ENCODE measurements at regions not wholly inside any gene's neighbourhood (a gene's known extent, or its start where the extent isn't known, plus 50 kb on each side); places are given as distances from the start of the nearest gene placed in this dataset.

GRCh38 chr3:16739541-16740105 lies 134.4 kb upstream of the DAZL start:
- Histone ChIP-seq H3K36me3 (ENCODE audit: insufficient read depth, low read length) (no peaks in the 10 kb centered on the region), H3K9me3 (ENCODE audit: control insufficient read depth in 1 of 2, insufficient read depth in 1 of 2, low read length in 2 of 2) (no peaks in the 10 kb centered on the region), H3K27ac (ENCODE audit: low read depth in 1 of 2, low read length in 2 of 2) (no peak overlapping the region), H3K27me3 (ENCODE audit: control insufficient read depth in 1 of 2, insufficient read depth in 2 of 2, low read length in 2 of 2) (no peaks in the 10 kb centered on the region), H3K4me1 (ENCODE audit: insufficient read depth, low read length) (no peaks in the 10 kb centered on the region), H3K4me3 (ENCODE audit: low read length) (no peak overlapping the region)
- ChIA-PET POLR2A (no interaction called here), CTCF (no interaction called here)
- Mint-ChIP-seq H3K9me3 (peaks cover 7% of the 10 kb centered on the region), H3K27ac (no peak overlapping the region), H3K36me3 (ENCODE audit: low read depth) (no peaks in the 10 kb centered on the region), H3K27me3 (no peaks in the 10 kb centered on the region), H3K4me1 (ENCODE audit: low read depth) (no peaks in the 10 kb centered on the region), H3K4me3 (no peak overlapping the region)
- ATAC-seq (ENCODE audit: poor library complexity) = no peak
- no peak for DNase-seq
- intact Hi-C loops (cut with DNase I, micrococcal nuclease) = no loop called here
- TF ChIP-seq, protein P1, sequence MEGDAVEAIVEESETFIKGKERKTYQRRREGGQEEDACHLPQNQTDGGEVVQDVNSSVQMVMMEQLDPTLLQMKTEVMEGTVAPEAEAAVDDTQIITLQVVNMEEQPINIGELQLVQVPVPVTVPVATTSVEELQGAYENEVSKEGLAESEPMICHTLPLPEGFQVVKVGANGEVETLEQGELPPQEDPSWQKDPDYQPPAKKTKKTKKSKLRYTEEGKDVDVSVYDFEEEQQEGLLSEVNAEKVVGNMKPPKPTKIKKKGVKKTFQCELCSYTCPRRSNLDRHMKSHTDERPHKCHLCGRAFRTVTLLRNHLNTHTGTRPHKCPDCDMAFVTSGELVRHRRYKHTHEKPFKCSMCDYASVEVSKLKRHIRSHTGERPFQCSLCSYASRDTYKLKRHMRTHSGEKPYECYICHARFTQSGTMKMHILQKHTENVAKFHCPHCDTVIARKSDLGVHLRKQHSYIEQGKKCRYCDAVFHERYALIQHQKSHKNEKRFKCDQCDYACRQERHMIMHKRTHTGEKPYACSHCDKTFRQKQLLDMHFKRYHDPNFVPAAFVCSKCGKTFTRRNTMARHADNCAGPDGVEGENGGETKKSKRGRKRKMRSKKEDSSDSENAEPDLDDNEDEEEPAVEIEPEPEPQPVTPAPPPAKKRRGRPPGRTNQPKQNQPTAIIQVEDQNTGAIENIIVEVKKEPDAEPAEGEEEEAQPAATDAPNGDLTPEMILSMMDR (IDR thresholded peaks at IDR 0.05) = no peak

DNA sequence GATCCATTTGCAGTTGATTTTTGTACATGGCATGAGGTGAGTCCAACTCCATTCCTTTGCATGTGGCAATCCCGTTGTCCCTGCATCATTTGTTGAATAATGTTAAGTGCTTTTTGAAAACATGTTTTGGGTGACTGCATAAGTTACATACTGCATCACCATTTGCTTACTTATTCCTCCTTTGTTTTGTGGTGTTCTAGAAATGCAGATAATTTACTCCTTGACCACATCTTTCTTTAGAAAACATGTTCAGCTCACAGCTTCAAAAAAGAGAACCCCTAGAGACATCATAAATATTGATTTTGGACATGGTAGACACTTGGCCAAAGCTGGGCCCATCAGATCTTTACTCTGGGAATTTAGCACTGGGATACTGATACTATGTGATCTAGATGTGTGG lies 135.3 kb upstream of the DAZL start:
- no peaks in the 10 kb centered on the region for H3K27me3 Mint-ChIP-seq

DNA sequence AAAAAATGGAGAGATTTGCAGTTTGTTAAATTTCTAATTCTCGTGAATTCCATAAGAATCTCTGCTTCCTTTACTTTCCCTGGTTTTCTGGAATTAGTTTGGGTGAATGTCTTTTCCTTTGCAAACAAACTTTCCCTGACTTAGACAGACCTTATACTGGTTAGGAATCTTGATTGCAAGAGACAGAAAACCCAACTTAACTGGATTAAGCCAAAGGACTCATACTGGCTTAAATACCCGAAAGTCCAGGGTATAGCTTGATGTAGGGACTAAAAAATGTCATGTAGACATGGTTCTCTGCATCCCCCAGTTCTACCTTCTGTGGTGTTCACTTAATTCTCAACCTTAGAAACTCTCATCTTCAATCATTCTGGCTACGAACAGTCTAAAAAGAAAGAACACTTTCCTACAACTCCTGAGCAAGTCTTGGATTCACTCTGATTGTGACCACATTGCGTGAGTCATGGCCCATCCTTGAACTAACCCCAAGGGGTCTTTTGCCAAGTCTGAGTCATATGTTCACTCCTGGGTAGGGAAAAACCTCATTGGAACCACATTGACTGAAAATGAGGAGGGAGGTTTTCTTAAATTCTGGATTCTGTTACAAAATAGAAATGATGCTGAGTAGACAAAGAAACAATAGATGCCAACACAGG lies 136.0 kb upstream of the DAZL start:
- Mint-ChIP-seq H3K27ac (no peak overlapping the region), H3K4me1 (ENCODE audit: low read depth) (no peaks in the 10 kb centered on the region), H3K4me3 (no peak overlapping the region), H3K27me3 (no peaks in the 10 kb centered on the region), H3K9me3 (peaks cover 7% of the 10 kb centered on the region), H3K36me3 (ENCODE audit: low read depth) (no peaks in the 10 kb centered on the region)
- intact Hi-C loops (cut with DNase I, micrococcal nuclease) = no loop called here
- H3K27ac ChIP-seq (ENCODE audit: low read depth in 1 of 2, low read length in 2 of 2) = no peak overlapping the region
- H3K4me3 ChIP-seq (ENCODE audit: low read length) = no peak overlapping the region
- TF ChIP-seq, protein P1 (IDR thresholded peaks at IDR 0.05) = no peak
- ATAC-seq (ENCODE audit: poor library complexity) (no peak), DNase-seq (no peak)
- ChIA-PET CTCF (no interaction called here), POLR2A (no interaction called here)
- H3K9me3 ChIP-seq (ENCODE audit: control insufficient read depth in 1 of 2, insufficient read depth in 1 of 2, low read length in 2 of 2) = no peaks in the 10 kb centered on the region
- no peaks in the 10 kb centered on the region for H3K4me1 ChIP-seq (ENCODE audit: insufficient read depth, low read length)
- H3K27me3 ChIP-seq (ENCODE audit: control insufficient read depth in 1 of 2, insufficient read depth in 2 of 2, low read length in 2 of 2) = no peaks in the 10 kb centered on the region
- H3K36me3 ChIP-seq (ENCODE audit: insufficient read depth, low read length) = no peaks in the 10 kb centered on the region

More for the DNA sequence above, 135.3 kb upstream of the DAZL start:
- H3K27ac Mint-ChIP-seq = no peak overlapping the region
- no peaks in the 10 kb centered on the region for H3K4me1 Mint-ChIP-seq (ENCODE audit: low read depth)
- CTCF ChIA-PET = no interaction called here
- no peak overlapping the region for H3K4me3 ChIP-seq (ENCODE audit: low read length)
- no peaks in the 10 kb centered on the region for H3K36me3 ChIP-seq (ENCODE audit: insufficient read depth, low read length)
- no peaks in the 10 kb centered on the region for H3K9me3 ChIP-seq (ENCODE audit: control insufficient read depth in 1 of 2, insufficient read depth in 1 of 2, low read length in 2 of 2)
- H3K27me3 ChIP-seq (ENCODE audit: control insufficient read depth in 1 of 2, insufficient read depth in 2 of 2, low read length in 2 of 2) = no peaks in the 10 kb centered on the region
- ATAC-seq (ENCODE audit: poor library complexity) = no peak
- POLR2A ChIA-PET = no interaction called here
- intact Hi-C loops (cut with DNase I, micrococcal nuclease) = no loop called here
- H3K9me3 Mint-ChIP-seq = peaks cover 7% of the 10 kb centered on the region
- TF ChIP-seq, protein P1 (IDR thresholded peaks at IDR 0.05) = no peak
- no peak overlapping the region for H3K27ac ChIP-seq (ENCODE audit: low read depth in 1 of 2, low read length in 2 of 2)
- DNase-seq = no peak
- H3K36me3 Mint-ChIP-seq (ENCODE audit: low read depth) = no peaks in the 10 kb centered on the region
- H3K4me3 Mint-ChIP-seq = no peak overlapping the region
- no peaks in the 10 kb centered on the region for H3K4me1 ChIP-seq (ENCODE audit: insufficient read depth, low read length)
